Chondrocyte (in vitro differentiated cells): ENCODE measurements at regions not wholly inside any gene's neighbourhood (a gene's known extent, or its start where the extent isn't known, plus 50 kb on each side); places are given as distances from the start of the nearest gene placed in this dataset.

ENCODE experiments used
- DNase-seq: peaks from one replicate; pipeline ENCODE4 v3.0.0; 2021; ENCODE audit warnings: mixed read lengths, low spot score
- H3K27ac Mint-ChIP-seq: one replicate; pipeline ENCODE4 v1.8.0; 2021; ENCODE audit warnings: mild to moderate bottlenecking, moderate library complexity, mixed read lengths; ENCODE audit not compliant: unreplicated experiment
- H3K27me3 Mint-ChIP-seq: 2 replicates; pipeline ENCODE4 v1.8.0; 2021; ENCODE audit warnings: low read depth, mixed read lengths
- H3K36me3 Mint-ChIP-seq: 2 replicates; pipeline ENCODE4 v1.8.0; 2021; ENCODE audit warnings: low read depth, mixed read lengths
- H3K4me1 Mint-ChIP-seq: 2 replicates; pipeline ENCODE4 v1.8.0; 2021; ENCODE audit warnings: low read depth, mild to moderate bottlenecking, mixed read lengths
- H3K4me3 Mint-ChIP-seq: one replicate; pipeline ENCODE4 v1.8.0; 2021; ENCODE audit warnings: mild to moderate bottlenecking, moderate library complexity, mixed read lengths; ENCODE audit not compliant: unreplicated experiment
- H3K9me3 Mint-ChIP-seq: 2 replicates; pipeline ENCODE4 v1.8.0; 2021; ENCODE audit warnings: low read depth, mixed read lengths
- CTCF ChIP-seq: fragments of 200-600 bp; sonication (generic); IDR thresholded peaks from 2 replicates; pipeline ENCODE4 v1.5.0; 2021; ENCODE audit warnings: antibody characterized with exemption, mild to moderate bottlenecking, moderate library complexity

DNA sequence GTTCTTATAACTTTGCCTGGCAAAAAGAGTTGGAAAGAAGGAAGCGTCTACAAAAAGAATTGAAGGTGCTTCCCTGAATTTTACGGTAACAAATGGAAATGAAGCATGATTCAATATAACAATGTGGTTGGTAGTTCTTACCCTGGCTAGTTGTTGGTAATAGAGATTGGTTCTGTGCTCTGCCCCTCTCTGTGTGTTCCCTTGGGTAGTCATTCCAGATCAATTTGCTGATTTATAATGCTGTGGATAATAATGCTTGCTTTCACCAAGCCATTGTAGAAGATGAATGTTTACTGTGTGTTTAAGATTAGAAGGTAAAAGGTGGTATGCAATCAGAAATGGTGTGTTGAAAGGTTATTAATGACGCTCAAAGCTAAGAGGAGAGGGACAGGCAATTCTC is 577.8 kb upstream of the NXPH2 start:
- no peak for DNase-seq
- H3K9me3 Mint-ChIP-seq = peaks cover 4% of the 10 kb centered on the region

GRCh38 chr2:139354518-139354917 is 574.3 kb upstream of the NXPH2 start:
- Mint-ChIP-seq H3K4me1 (no peaks in the 10 kb centered on the region), H3K36me3 (no peaks in the 10 kb centered on the region), H3K27ac (no peak overlapping the region), H3K4me3 (no peak overlapping the region), H3K27me3 (peaks cover 4% of the 10 kb centered on the region), H3K9me3 (peaks cover 12% of the 10 kb centered on the region)
- DNase-seq = no peak
- TF ChIP-seq CTCF = no peak

More for the DNA sequence above, 577.8 kb upstream of the NXPH2 start:
- no peak overlapping the region for H3K4me3 Mint-ChIP-seq
- H3K27me3 Mint-ChIP-seq = peaks cover 6% of the 10 kb centered on the region
- TF ChIP-seq CTCF = no peak
- H3K36me3 Mint-ChIP-seq = no peaks in the 10 kb centered on the region
- H3K4me1 Mint-ChIP-seq = no peaks in the 10 kb centered on the region
- no peak overlapping the region for H3K27ac Mint-ChIP-seq

- H3K27ac Mint-ChIP-seq = no peak overlapping the region
- H3K4me1 Mint-ChIP-seq = no peaks in the 10 kb centered on the region
These were observed 573.7 kb upstream of the NXPH2 start for GRCh38 chr2:139353874-139354273.

DNA sequence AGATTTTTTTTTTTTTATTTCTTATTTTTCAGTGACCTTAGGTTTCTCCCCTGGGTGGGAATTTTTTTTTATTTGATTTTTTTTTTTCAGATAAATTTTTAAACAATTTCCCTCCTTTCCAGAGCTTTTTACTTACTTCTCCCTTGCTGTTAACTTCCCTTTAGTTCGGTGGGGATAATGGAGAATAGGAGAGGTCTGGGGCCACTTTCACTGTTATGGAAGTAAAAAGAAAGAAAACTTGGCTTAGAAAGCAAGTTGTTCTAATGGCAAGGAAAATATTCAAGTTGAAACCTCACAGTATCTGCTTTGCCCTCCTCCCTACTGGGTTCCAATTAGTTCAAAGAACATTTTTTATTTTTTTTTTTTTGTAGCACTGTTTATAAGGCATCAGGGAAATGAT is 537.1 kb upstream of the NXPH2 start:
- no peak overlapping the region for H3K27ac Mint-ChIP-seq
- H3K4me1 Mint-ChIP-seq = no peaks in the 10 kb centered on the region
- peaks cover 6% of the 10 kb centered on the region for H3K27me3 Mint-ChIP-seq
- H3K4me3 Mint-ChIP-seq = no peak overlapping the region
- no peaks in the 10 kb centered on the region for H3K36me3 Mint-ChIP-seq
- DNase-seq = no peak
- no peaks in the 10 kb centered on the region for H3K9me3 Mint-ChIP-seq
- TF ChIP-seq CTCF = no peak

More at GRCh38 chr2:139353874-139354273, 573.7 kb upstream of the NXPH2 start:
- no peaks in the 10 kb centered on the region for H3K36me3 Mint-ChIP-seq
- no peak for DNase-seq
- peaks cover 4% of the 10 kb centered on the region for H3K27me3 Mint-ChIP-seq
- H3K9me3 Mint-ChIP-seq = peaks cover 18% of the 10 kb centered on the region
- peak; percentile 18 for TF ChIP-seq CTCF
- no peak overlapping the region for H3K4me3 Mint-ChIP-seq

DNA sequence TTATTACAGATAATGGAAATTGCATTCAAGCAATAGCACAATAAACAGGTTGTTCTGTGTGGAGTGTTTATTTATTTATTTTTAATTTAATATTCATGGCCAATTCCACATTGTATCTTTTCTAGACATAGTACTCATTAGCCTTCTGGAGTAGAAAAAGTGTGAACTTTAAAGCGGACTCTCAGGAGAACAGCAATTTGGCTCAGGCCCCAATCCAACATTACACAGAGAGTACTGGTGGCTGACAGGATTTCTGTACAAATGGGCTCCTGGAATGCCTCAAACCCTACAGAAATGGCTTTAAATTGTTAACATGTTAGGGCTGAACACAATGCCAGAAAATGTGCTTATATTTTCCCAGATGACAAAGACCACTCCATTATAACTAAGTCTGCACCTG is 533.9 kb upstream of the NXPH2 start:
- no peaks in the 10 kb centered on the region for H3K9me3 Mint-ChIP-seq
- H3K36me3 Mint-ChIP-seq = no peaks in the 10 kb centered on the region
- no peak overlapping the region for H3K4me3 Mint-ChIP-seq
- H3K4me1 Mint-ChIP-seq = no peaks in the 10 kb centered on the region
- peaks cover 3% of the 10 kb centered on the region for H3K27me3 Mint-ChIP-seq
- no peak for DNase-seq
- H3K27ac Mint-ChIP-seq = no peak overlapping the region
- no peak for TF ChIP-seq CTCF
